SK-N-SH (cell line): ENCODE measurements at regions not wholly inside any gene's neighbourhood (a gene's known extent, or its start where the extent isn't known, plus 50 kb on each side); places are given as distances from the start of the nearest gene placed in this dataset.

Source experiments
- CTCF ChIA-PET: fragments of 300-600, 350-600 bp; formaldehyde crosslinking; extraction: SDS; loops from one replicate; lab custom pipeline; 2021; lab: Yijun Ruan, JAX
- POLR2A ChIA-PET: fragments of 350-600 bp; sonication (Branson Sonifier 250); formaldehyde crosslinking; extraction: SDS; loops from one replicate; lab custom pipeline; 2020; ENCODE audit warnings: antibody characterized with exemption, inconsistent platforms; lab: Yijun Ruan, JAX
- DNase-seq: peaks from one replicate; pipeline ENCODE4 v3.0.0; 2012
- H2AFZ ChIP-seq: fragments of 200-600 bp; sonication (generic); 2 replicates; pipeline ENCODE4 v1.8.1; 2016; ENCODE audit warnings: antibody characterized with exemption, mild to moderate bottlenecking, low read depth
- H3F3A ChIP-seq: fragments of 200-600 bp; sonication (generic); replicated peaks from 2 replicates; pipeline ENCODE3; 2016; ENCODE audit warnings: antibody characterized with exemption, mild to moderate bottlenecking; ENCODE audit not compliant: insufficient read depth
- H3K27ac ChIP-seq, 2 experiments: fragments of 200-500 bp in 1 of 2; fragments of 200-600 bp in 1 of 2; sonication (Bioruptor generic) in 1 of 2; sonication (generic), shearing (Covaris generic) in 1 of 2; 2 replicates each; pipeline versions ENCODE4 v1.5.1 to v1.6.1; 2014 to 2016; ENCODE audit warnings: low read depth in 2 of 2, inconsistent platforms in 1 of 2, low read length in 1 of 2, mild to moderate bottlenecking in 1 of 2, mixed read lengths in 1 of 2
- H3K27me3 ChIP-seq: fragments of 200-600 bp; sonication (generic), shearing (Covaris generic); 2 replicates; pipeline ENCODE4 v1.6.1; 2016; ENCODE audit warnings: mixed run types; ENCODE audit not compliant: insufficient read depth
- H3K36me3 ChIP-seq, 2 experiments: fragments of 200-500 bp in 1 of 2; fragments of 200-600 bp in 1 of 2; sonication (Bioruptor generic) in 1 of 2; sonication (generic) in 1 of 2; replicated peaks in 1 of 2; 2 replicates each; pipeline versions ENCODE3 to v1.5.1; 2014 to 2016; ENCODE audit warnings: low read length in 1 of 2, mild to moderate bottlenecking in 1 of 2; ENCODE audit not compliant: insufficient read depth in 2 of 2, control insufficient read depth in 1 of 2
- H3K4me1 ChIP-seq, 2 experiments: fragments of 200-500 bp in 1 of 2; fragments of 200-600 bp in 1 of 2; sonication (Bioruptor generic) in 1 of 2; sonication (generic), shearing (Covaris generic) in 1 of 2; 2 replicates each; pipeline versions ENCODE4 v1.5.1 to v1.6.1; 2014 to 2016; ENCODE audit warnings: low read depth in 1 of 2, low read length in 1 of 2, mixed run types in 1 of 2; ENCODE audit not compliant: insufficient read depth in 2 of 2, control insufficient read depth in 1 of 2
- H3K4me2 ChIP-seq: fragments of 200-600 bp; sonication (generic), shearing (Covaris generic); 2 replicates; pipeline ENCODE4 v1.6.1; 2017; ENCODE audit warnings: mixed run types
- H3K4me3 ChIP-seq, 2 experiments: fragments of 200-500 bp in 1 of 2; fragments of 200-600 bp in 1 of 2; sonication (Bioruptor generic) in 1 of 2; sonication (generic), shearing (Covaris generic) in 1 of 2; 2 replicates each; pipeline versions ENCODE4 v1.5.1 to v1.8.1; 2014 to 2016; ENCODE audit warnings: low read depth in 2 of 2, inconsistent platforms in 1 of 2, low read length in 1 of 2, mild to moderate bottlenecking in 1 of 2, mixed read lengths in 1 of 2, moderate library complexity in 1 of 2
- H3K79me2 ChIP-seq: fragments of 200-600 bp; sonication (generic); 2 replicates; pipeline ENCODE4 v1.8.1; 2017; ENCODE audit warnings: mild to moderate bottlenecking; ENCODE audit not compliant: insufficient read depth
- H3K9ac ChIP-seq: fragments of 200-600 bp; sonication (generic); 2 replicates; pipeline ENCODE4 v1.6.1; 2017; ENCODE audit warnings: mixed run types
- H3K9me2 ChIP-seq: fragments of 200-600 bp; sonication (generic); 2 replicates; pipeline ENCODE4 v1.6.1; 2017; ENCODE audit warnings: mixed run types
- H3K9me3 ChIP-seq: fragments of 200-600 bp; sonication (generic); 2 replicates; pipeline ENCODE4 v1.6.1; 2017; ENCODE audit warnings: mixed run types, mild to moderate bottlenecking, moderate library complexity
- H4K20me1 ChIP-seq: fragments of 200-600 bp; sonication (generic); 2 replicates; pipeline ENCODE4 v1.6.1; 2017; ENCODE audit warnings: mild to moderate bottlenecking, mixed run types; ENCODE audit not compliant: insufficient read depth
- CHD2 ChIP-seq: fragments of 150-350 bp; IDR thresholded peaks from 2 replicates; pipeline ENCODE4 v1.6.1; 2018; ENCODE audit warnings: low read length; ENCODE audit not compliant: partially characterized antibody
- FOSL2 ChIP-seq: IDR thresholded peaks from 2 replicates; pipeline ENCODE4 v1.4.0; 2012; ENCODE audit warnings: low read depth, mild to moderate bottlenecking, moderate library complexity, borderline replicate concordance
- GABPA ChIP-seq: IDR thresholded peaks from 2 replicates; pipeline ENCODE4 v1.4.0; 2012; ENCODE audit warnings: low read depth, mild to moderate bottlenecking
- GATA2 ChIP-seq: sonication (generic); formaldehyde crosslinking; IDR thresholded peaks from 2 replicates; pipeline ENCODE4 v1.5.0; 2020; ENCODE audit warnings: mild to moderate bottlenecking, missing genetic modification reagents
- IRF3 ChIP-seq: fragments of 150-350 bp; IDR thresholded peaks from 2 replicates; pipeline ENCODE4 v1.6.1; 2016; ENCODE audit warnings: mild to moderate bottlenecking, low read depth, low read length
- JUND ChIP-seq: IDR thresholded peaks from 2 replicates; pipeline ENCODE4 v1.4.0; 2012
- MAX ChIP-seq: IDR thresholded peaks from 2 replicates; pipeline ENCODE4 v1.4.0; 2012; ENCODE audit warnings: low read depth
- MEF2A ChIP-seq: IDR thresholded peaks from 2 replicates; pipeline ENCODE4 v1.4.0; 2012; ENCODE audit warnings: low read depth, borderline replicate concordance
- MXI1 ChIP-seq: IDR thresholded peaks from 2 replicates; pipeline ENCODE4 v1.6.1; 2012; ENCODE audit warnings: mild to moderate bottlenecking, low read depth, low read length, improper control_type of control experiment
- PBX3 ChIP-seq: IDR thresholded peaks from 2 replicates; pipeline ENCODE4; 2012
- POLR2AphosphoS5 ChIP-seq: IDR thresholded peaks from 2 replicates; pipeline ENCODE4 v1.6.1; 2012; ENCODE audit warnings: low read depth, low read length
- RCOR1 ChIP-seq: fragments of 150-350 bp; IDR thresholded peaks from 2 replicates; pipeline ENCODE4 v1.6.1; 2017; ENCODE audit warnings: antibody characterized with exemption, low read length
- REST ChIP-seq: IDR thresholded peaks from 2 replicates; pipeline ENCODE4 v1.6.1; 2012; ENCODE audit warnings: mild to moderate bottlenecking, low read depth, low read length, moderate library complexity
- RXRA ChIP-seq: IDR thresholded peaks from 2 replicates; pipeline ENCODE4 v1.4.0; 2012; ENCODE audit warnings: low read depth, mild to moderate bottlenecking, borderline replicate concordance
- SIN3A ChIP-seq: IDR thresholded peaks from 2 replicates; pipeline ENCODE4 v1.6.1; 2012; ENCODE audit warnings: low read depth, mild to moderate bottlenecking, low read length, moderate library complexity, borderline replicate concordance
- SMC3 ChIP-seq: IDR thresholded peaks from 2 replicates; pipeline ENCODE4 v1.6.1; 2012; ENCODE audit warnings: low read depth, low read length, improper control_type of control experiment
- TAF1 ChIP-seq: IDR thresholded peaks from 2 replicates; pipeline ENCODE4 v1.6.1; 2012; ENCODE audit warnings: low read depth, mild to moderate bottlenecking, low read length, moderate library complexity, borderline replicate concordance
- USF1 ChIP-seq: IDR thresholded peaks from 2 replicates; pipeline ENCODE4 v1.4.0; 2012; ENCODE audit warnings: low read depth, borderline replicate concordance
- USF2 ChIP-seq: fragments of 150-350 bp; IDR thresholded peaks from 2 replicates; pipeline ENCODE4 v1.6.1; 2017; ENCODE audit warnings: antibody characterized with exemption, low read length, low read depth, borderline replicate concordance
- WGBS: methylation state at CpG from one replicate; pipeline ENCODE4 v1.1.6; 2017; ENCODE audit warnings: low lambda C conversion rate; 5-methylcytosine and 5-hydroxymethylcytosine counted together

GRCh38 chr10:10014846-10015245, 1002.8 kb upstream of the CELF2 start:
- WGBS: 25% methylated on average over 1 of the region's 1 CpG
- TF ChIP-seq GABPA (no peak), TAF1 (no peak), FOSL2 (no peak)
- POLR2A ChIA-PET: no interaction called here

GRCh38 chr10:10017716-10018115, 1000.0 kb upstream of the CELF2 start:
- no peak overlapping the region for H3K4me2 ChIP-seq
- no peaks in the 10 kb centered on the region; the same call in 1 of the 2 replicates for H3K9me3 ChIP-seq
- 0 out of 2 replicates have a peak, but pooled peaks cover 2% of the 10 kb centered on the region for H3K9me2 ChIP-seq
- no peaks in the 10 kb centered on the region for H3K36me3 ChIP-seq
- H3K79me2 ChIP-seq: no peaks in the 10 kb centered on the region
- H3K4me1 ChIP-seq: no peaks in the 10 kb centered on the region
- CTCF ChIA-PET: no interaction called here
- no peak for DNase-seq
- TF ChIP-seq JUND: no peak
- no peak for TF ChIP-seq MXI1
- no peak for TF ChIP-seq SIN3A
- no peak for TF ChIP-seq RCOR1
- TF ChIP-seq MEF2A: no peak
- no peak for TF ChIP-seq GABPA
- TF ChIP-seq USF2: no peak
- no peak for TF ChIP-seq CHD2
- TF ChIP-seq REST: no peak
- TF ChIP-seq POLR2AphosphoS5: no peak
- no peak for TF ChIP-seq FOSL2
- TF ChIP-seq USF1: no peak
- no peak for TF ChIP-seq RXRA
- no peak for TF ChIP-seq IRF3
- TF ChIP-seq MAX: no peak
- no peak for TF ChIP-seq PBX3
- no peak for TF ChIP-seq GATA2
- no peak for TF ChIP-seq SMC3
- H3K4me3 ChIP-seq: no peak overlapping the region
- 30% methylated on average over 5 of the region's 5 CpGs for WGBS
- no peaks in the 10 kb centered on the region for H3F3A ChIP-seq
- no peak overlapping the region for H3K9ac ChIP-seq
- POLR2A ChIA-PET: no interaction called here
- H3K27me3 ChIP-seq: no peaks in the 10 kb centered on the region
- no peak overlapping the region for H3K27ac ChIP-seq
- no peak overlapping the region for H2AFZ ChIP-seq
- no peaks in the 10 kb centered on the region for H4K20me1 ChIP-seq

More at GRCh38 chr10:10014846-10015245, 1002.8 kb upstream of the CELF2 start:
- Histone ChIP-seq H3K4me3 (no peak overlapping the region), H3K4me1 (no peaks in the 10 kb centered on the region), H3K36me3 (no peaks in the 10 kb centered on the region), H3K9me3 (no peaks in the 10 kb centered on the region; the same call in 1 of the 2 replicates), H3K27ac (no peak overlapping the region), H3K4me2 (no peak overlapping the region), H3F3A (no peaks in the 10 kb centered on the region), H2AFZ (no peak overlapping the region), H3K79me2 (no peaks in the 10 kb centered on the region), H3K9me2 (0 out of 2 replicates have a peak, but pooled peaks cover 2% of the 10 kb centered on the region), H4K20me1 (no peaks in the 10 kb centered on the region), H3K9ac (no peak overlapping the region), H3K27me3 (no peaks in the 10 kb centered on the region)
- no peak for DNase-seq
- CTCF ChIA-PET: interaction anchor here (0.6 kb wide), 1 partner anchor 10 kb away, joined by 3 read pairs; no protein-coding TSS in a partner anchor
